ENCODE measurements at regions not wholly inside any gene's neighbourhood (a gene's known extent, or its start where the extent isn't known, plus 50 kb on each side); places are given as distances from the start of the nearest gene placed in this dataset.

DNA sequence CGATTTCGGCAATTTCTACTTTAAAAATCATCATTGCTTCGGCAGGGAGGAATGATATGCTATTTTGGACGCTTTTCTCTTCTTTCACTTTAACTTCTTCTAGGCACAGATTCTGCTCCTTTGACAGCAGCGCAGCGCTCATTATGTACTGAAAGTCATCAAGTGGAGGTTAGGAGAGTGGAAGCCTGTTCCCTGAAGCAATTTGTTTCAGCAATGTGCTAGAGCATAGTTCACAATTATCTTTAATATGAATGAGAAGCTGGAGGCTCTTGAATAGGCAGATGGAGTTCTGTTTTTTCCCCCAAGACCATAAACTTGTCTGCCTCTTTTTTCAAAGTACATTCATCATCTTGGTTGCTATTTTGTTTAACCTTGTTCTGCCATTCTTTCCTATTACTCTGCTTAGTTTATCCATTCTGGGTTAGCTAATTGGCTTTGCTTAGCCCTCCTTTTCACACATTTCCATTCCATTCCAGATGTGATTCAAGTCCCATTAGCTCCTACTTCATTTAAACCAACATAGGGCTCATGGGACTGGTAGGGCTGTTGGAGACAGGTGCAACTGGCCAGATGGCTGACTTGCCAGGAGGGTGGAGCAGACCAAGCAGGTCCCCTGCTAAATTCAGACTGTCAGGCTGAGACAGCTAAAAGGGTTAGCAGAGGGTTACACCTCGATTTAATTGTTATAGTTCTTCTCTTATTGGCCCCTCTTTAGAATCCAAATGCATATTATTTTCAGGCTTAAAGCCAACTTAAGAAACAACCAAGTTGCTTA, 534.7 kb upstream of the CBLB start:
- no peak for TF ChIP-seq POLR2A (IDR thresholded peaks at IDR 0.05)
- TF ChIP-seq, protein P1, sequence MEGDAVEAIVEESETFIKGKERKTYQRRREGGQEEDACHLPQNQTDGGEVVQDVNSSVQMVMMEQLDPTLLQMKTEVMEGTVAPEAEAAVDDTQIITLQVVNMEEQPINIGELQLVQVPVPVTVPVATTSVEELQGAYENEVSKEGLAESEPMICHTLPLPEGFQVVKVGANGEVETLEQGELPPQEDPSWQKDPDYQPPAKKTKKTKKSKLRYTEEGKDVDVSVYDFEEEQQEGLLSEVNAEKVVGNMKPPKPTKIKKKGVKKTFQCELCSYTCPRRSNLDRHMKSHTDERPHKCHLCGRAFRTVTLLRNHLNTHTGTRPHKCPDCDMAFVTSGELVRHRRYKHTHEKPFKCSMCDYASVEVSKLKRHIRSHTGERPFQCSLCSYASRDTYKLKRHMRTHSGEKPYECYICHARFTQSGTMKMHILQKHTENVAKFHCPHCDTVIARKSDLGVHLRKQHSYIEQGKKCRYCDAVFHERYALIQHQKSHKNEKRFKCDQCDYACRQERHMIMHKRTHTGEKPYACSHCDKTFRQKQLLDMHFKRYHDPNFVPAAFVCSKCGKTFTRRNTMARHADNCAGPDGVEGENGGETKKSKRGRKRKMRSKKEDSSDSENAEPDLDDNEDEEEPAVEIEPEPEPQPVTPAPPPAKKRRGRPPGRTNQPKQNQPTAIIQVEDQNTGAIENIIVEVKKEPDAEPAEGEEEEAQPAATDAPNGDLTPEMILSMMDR (IDR thresholded peaks at IDR 0.05): no peak
- TF ChIP-seq EP300 (IDR thresholded peaks at IDR 0.05): no peak
